GM04503 (cell line): ENCODE measurements at regions not wholly inside any gene's neighbourhood (a gene's known extent, or its start where the extent isn't known, plus 50 kb on each side); places are given as distances from the start of the nearest gene placed in this dataset.

Experiments
- DNase-seq: peaks from one replicate; pipeline ENCODE4 v3.0.0-alpha.2; 2012; ENCODE audit warnings: low read depth

DNA sequence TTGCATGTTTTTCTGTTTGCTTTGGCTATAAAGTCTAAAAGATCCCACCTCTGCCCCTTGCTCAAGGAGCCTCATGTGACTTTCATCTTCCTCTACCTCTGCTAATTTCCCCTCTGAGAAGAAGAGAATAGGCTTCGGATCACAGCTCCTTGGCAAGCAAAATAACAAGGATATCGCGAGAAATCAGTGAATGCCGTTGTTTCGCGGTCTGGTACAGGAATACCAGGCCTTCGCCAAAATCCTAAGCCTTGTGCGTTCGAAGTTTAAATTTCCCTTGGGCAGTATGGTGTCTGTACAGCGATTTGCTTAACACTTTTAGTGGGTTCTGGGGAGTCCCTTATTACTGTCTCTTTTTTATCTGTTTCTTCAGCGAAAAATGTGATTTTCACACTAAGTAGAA is 142.3 kb downstream of the IRF8 start:
- DNase-seq: no peak

DNA sequence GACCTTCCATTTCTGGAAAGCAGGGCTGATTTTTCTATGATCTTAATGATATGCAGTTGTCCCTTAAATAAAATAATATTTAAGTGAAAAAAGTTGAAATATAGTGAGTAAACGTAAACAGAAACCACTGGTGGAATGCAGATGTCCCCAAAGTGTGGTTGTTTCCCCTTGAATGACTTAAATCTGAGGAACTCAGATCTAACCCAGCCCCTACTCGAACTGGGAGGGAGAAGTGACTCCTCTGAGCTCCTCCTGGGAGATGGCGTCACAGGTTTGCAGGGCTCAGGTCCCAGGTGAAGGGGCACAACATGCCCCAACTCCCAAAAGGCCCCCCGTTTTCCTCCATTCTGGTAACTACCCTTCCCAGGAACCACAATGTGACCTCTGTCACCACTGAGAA is 142.8 kb downstream of the IRF8 start:
- DNase-seq: no peak

DNA sequence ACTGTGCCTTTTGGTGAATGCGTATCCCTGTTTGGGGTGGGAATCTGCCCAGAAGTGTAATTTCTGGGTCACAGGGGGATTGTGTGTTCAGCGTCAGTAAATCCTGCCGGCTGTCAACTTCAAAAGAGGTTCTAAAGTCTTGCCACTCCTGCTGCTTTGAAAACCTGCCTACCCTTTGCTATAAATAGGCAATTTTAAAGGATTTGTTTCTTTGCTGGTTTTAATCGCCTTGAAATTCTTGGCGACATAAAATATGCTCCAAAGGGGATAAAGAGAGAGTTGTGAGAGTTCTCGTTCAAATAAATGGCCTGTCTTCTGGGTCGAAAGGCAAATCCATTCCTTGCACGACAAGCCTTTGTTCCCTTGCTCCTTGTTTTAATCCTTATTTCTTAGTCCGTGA is 143.4 kb downstream of the IRF8 start:
- DNase-seq: no peak

DNA sequence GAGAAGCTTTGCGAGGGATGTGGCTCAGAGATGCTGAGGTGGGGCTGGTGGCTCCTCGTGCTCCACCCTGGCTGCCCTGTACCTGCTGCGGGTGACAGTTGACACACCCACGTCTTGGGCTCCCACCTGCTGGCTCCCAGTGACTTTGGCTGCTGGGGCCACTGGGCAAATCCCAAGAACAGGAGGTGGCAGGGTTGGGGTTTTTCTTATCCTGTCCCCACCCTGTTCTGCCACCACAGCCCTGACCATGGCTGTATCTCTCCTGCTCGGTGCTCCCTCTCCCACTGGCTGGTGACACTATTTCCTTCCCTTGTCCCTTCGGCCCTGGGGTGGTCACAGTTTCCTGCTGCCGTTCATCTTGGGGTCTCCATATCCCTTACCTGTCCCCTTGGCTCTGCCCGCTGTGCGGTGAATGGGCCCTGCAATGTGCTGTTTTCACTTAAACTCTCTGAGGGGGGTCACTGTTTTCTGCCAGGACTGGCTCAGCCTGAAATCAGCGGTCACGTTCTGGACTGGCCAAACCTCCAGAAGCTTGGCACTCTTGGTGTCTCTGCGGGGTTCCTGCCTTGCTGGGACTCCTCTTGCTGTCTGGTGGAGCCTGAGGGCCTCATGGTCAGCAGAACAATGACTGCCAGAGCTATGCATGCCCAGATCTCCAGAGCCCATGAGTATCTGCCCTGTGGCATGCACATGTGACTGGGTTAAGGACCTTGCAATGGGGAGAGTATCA is 144.2 kb downstream of the IRF8 start:
- no peak for DNase-seq

DNA sequence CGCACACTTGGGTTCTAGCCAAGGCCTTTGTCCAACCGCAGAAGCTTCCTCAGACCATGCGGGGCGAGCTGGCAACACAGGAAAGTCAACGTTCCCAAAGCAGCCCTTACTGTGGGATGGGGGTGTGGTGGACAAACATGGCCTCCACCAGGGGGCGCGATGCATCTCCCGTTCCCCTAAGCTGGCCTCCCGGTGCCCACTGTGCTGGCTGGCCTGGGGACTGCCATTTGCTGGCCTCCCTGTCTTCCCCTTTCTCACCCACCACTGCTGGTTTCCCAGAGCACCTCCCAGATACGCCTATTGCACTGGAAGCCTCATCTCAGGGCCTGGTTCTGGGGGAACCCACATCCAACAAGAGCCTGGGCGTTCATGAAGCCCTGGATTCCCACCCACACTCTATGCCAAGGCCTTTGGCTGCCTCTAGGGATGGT is 145.3 kb downstream of the IRF8 start:
- no peak for DNase-seq

DNA sequence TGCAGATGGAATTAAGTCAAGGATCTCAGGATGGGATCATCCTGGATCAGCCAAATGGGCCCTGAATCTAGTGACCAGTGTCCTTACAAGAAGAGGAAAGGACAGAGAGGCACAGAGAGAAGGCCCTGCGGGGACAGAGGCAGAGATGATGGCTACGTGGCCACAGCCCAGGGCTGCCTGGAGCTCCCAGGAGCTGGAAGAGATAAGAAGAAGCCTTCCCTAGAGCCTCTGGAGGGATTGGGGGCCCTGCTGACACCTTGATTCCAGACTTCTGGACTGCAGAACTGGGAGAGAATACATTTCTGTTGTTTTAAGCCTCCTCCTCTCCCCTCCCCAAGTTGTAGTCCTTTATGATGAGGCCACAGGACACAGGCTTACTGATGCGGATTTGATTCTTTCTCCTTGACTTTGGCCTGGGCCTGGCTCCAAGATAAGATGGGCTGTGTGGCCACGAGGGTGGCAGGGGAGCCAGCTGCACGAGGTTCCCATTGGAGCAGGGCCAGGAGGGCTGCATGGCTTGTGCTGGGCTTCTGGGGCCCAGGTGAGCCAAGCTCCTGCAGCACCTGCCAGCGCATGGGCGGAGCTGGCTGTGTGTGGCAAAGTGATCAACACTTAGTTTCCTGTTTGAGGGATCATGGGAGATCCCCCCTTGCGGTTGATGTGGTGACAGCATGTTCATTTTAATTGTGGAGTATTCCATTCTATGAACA is 146.1 kb downstream of the IRF8 start:
- DNase-seq: no peak

DNA sequence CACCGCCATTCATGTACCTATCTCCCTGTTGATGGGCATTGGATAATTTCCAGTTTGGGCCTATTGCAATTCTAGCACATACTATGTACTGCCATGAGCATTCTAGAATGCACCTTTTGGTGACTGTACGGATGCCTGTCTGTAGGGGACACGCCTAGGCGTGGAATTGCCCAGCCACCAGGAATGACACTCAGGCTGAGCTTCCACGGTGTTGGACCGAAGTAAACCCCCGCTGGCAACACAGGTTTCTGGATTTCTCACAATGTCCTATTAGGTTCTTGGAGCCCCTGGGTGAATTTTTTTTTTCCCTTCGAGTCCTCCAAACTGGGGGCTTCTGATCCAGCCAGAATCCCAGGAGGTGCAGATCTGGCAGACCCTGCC is 146.6 kb downstream of the IRF8 start:
- DNase-seq: no peak

DNA sequence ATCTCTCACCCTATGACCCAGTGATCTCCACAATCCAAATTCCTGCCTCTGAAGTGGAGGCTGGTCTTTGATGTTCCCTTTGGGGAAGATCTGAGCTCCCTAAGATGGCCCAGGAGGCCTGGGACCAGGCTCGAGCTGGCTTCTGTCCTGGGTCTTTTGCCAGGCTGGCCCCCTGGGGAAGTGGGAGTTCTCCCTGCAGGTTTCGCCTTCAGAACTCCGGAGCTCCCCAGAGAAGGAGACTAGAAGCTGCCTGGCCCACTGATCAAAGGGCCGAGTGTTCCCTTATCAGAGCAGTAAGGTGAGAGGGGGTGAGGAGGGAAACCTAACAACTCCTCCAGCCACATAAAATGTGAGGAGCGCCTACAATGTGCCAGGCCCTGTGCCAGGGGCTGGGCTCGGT is 147.1 kb downstream of the IRF8 start:
- DNase-seq: no peak

DNA sequence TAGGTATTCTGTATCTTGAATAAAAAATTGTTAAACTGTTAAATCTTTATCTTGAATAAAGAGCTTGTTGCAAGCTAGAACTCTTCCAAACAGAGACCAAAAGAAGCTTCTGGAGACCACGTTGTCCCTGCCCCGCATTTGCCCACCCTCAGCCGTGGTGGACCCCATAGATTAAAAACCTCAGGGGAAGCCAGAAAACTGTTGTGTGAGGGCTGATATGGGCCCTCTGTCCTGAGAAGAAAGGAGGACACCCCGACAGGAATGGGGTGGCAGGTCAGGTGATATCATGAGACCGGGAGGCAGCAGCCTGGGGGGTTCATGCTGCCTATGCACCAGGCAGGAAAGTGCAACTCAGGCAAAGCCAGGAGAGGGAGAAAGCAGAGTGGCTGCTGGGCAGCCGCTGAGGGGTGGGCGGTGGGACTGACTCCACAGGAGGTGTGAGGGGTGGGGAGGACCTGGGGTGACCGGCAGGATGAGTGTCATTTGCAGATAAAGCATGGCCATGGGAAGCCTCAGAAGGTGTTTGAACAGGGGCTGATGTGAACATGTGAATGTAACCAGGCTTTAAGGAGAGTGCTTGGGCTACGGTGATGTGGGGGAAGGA is 147.8 kb downstream of the IRF8 start:
- no peak for DNase-seq

DNA sequence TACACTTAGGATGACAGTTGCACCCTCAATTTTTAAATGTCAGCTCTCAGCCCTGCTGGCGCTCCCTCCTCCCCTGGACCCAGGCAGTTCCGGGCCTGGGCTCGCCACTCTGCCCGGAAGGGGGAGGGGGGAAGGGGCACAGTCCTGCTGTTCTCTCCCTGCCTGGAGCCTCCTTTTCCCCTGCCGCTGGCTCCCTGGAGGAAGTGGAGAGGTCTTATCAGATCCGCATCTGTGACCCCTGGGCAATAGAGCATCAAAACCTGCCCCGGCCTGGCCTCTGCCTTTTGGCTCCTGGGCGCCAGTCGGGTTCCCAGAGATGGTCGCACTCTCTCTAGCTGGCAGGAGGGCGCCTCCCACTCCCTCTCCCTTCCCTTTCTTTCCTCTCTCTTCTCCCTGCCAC is 149.3 kb downstream of the IRF8 start:
- no peak for DNase-seq

DNA sequence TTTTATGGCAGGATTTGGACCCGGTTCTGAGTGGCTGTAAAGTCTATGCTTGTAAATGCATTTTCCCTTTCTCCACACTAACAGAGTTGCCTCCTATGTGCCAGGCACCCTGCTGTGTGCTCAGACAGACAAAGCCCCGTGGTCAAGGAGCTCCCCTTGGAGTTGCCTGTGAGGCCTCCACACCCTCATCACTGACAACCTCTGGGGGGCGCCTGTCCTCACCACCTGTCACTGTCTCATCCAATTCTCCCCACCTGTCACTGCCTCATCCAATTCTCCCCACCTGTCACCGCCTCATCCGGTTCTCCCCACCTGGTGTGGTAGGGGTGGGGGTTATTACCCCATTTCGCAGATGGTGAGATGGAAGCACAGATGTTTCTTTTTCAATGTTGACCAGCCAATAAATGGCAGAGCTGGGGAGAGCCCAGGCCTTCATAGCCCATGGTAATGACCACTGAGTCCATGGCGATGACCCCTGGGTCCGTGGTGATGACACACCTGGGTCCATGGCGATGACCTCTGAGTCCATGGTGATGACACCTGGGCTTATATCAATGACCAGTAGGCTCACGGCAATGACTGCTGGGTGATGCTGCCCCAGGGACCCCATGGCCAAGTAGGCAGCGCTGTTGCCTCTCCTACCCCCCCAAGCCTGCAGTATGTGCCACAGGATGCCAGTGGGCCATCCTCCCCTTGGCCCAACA is 150.1 kb downstream of the IRF8 start:
- no peak for DNase-seq

DNA sequence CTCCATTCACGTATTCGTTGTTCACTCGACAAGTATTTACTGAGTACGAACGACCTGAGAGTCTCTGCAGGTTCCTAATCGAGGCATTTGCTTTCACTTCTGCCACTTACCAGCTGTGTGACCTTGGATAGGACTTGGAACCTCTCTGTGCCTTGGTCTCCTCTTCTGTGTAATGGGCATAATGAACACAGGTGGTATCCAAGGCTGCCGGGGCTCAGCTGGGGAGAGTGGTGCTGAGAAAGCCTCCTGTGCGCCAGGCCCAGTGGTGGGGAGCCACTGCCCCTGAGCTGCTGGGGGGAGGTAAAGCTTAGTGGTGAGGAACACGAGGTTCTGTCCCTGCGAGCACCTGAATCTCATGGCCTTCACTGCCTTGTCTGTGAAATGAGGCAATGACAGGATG is 150.7 kb downstream of the IRF8 start:
- no peak for DNase-seq

DNA sequence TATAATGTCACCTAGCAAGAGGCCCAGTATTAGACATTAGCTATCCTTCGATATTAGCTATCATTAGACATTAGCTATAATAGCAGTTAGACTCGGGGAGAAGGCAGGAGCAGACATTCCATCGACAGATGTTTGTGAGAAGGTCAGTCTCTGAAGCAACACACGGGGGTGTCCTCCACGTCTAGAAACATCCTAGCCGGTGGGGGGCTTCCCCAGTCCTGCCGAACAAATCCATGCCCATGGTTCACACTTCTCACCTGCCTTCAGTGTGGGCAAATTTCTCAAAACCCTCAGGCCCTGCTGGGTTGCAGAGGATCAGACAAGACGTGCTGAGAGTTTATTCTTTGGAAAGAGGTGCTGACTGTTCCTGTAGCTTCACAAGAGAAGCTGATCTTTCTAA is 151.1 kb downstream of the IRF8 start:
- no peak for DNase-seq

DNA sequence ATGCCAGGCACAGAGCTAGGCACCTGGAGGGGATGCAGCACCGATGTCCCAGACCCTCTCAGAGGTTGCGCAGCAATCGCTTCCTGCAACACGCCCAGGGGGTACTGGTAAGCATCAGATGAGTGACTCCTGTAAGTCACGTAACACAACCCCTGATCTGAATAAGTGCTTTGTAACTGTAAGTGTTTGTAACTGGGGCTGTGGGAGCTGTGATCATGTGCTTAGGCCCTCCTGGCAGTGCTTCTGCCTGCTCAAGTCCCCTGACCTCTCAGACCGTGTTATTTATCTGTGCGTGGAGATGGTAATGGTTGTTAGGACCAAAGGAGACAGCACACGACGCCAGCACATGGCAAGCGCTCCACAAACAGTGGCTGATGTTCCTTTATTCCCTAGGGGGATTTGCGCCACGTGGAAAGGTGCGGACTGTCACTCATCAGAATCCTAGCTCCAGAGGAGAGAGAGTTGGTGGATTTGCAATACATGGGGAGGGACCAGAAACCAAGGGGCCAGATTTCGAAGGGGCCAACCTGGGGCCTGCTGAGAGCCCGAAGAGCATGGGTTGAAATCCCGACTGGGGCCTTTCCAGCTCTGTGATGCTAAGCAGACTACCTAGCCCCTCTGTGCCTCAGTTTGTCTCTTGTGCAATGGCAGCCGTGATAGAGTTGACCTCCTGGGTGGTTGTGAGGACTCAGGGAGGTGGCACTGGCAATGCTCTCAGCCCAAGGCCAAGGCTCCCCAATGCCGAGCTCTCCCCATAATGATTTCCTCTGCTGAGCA is 151.8 kb downstream of the IRF8 start:
- no peak for DNase-seq

DNA sequence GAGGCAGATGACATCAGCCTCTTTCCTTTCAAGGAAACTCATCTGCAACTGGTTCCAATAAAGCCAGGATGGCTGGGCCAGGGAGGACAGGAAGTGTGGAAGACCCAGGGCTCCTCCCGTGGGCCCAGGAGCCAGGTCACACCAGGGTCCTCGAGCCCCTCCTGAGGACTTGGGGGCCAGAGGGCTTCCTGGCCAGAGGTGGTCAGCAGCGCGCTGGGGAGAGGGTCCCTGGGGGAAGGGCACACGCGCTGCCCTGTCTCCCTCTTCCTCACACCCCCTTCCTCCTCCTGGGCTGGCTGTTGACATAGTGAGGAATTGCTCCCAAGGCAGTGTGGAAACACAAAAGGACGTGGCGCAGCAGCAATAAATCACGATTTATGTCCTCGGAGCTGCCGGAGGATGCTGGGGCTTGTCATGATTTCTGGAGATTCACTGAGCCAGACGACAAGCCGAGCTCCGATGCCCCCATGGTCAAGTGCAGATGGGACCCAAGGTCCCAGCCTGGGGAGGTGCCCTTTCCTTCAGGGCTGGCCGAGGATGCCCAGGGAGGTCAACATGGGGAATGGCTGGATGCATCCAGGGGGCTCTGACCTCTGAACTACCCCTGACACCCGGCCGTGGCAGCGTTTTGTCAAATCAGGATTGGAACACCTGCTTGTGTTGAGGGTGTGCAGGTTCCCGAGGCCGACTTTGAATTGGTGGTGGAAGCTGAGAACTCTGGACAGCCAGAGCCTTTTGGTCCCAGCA is 152.6 kb downstream of the IRF8 start:
- no peak for DNase-seq

DNA sequence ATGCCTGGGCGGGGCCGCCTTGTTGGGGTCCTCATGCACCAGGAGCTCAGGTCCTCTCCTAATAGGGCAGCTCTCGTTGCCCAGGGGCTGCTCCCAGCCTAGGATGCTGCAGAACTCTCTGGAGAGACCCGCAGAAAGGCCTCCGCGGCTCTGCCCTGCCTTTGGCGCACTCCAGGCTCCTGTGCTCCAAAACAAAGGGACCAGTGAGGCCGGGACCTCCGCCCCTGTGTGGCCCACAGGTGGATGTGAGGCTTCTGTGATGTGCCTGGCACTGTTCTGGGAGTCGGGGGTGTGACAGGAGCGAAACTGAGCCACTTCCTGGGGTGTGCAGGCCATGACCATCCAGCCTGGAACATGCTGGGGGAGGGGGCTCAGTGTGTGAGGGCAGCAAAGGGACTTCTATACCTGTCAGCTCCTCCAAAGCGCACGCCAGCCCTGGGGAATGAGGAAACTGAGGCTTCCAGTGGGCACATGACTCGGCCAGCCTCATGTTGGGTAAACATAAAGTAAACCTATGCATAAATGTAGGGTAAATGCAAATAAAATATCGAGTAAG is 153.2 kb downstream of the IRF8 start:
- no peak for DNase-seq

DNA sequence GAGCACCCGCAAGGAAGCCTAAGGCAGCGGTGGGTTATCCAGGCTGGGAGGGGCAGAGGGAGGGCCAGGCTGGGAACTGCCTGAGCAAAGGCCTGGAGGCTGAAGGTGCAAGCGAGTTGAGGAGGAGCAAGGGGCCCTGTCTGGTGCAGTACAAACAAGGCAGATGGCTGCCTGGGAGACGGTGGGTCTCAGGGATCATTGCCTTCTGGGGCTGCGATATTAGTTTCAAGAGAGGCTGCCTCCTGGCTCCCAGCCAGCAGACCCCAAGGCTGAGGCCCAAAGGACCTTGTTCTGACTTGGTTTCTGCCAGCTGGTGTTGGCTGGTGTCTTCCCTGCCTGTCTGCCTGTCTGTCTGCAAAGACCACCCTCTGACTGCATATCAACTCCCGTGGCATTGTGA is 154.0 kb downstream of the IRF8 start:
- DNase-seq: no peak

DNA sequence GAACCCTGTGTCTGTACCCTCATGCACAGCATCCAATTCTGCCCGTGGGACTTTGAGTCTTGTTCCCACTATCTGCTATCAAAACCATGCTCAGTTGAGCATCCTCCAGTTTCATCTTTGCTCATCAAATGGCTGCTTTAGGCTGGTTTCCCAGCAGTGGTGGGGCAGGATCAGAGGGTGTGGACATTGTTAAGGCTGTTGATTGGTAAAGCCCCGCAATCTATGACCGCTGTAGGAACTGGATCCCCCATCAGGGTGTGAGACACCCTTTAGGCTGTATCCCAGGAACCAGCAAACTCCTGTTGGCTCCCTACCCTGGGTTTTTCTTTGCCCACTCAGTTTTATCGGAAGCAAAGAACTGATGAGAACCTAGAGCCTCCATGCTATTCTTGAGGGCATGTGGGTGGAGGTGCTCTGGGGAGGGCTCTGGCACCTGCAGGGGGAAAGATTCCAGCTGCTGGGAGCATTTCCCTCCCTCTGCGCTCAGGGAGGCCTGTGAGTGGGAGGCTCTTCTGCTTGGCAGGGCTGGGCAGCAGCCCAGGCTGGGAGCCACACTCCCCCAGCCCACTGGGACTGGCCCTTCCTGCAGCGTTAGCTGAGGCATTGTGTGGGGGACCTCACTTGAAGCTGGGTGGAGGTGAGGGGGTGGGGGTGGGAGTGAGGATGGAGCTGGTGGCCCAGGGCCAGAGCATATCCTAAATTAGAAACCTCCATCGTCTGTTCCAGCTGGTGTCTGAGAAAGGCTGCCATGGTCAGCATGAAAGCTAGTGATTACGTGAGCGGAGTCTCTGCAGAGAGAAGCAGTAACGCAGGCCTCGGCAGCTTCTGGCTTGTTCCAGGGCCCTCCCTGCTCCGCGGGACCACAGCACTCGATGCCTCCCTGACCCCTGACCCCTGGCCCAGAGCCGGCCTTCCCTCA is 160.6 kb downstream of the IRF8 start:
- no peak for DNase-seq

DNA sequence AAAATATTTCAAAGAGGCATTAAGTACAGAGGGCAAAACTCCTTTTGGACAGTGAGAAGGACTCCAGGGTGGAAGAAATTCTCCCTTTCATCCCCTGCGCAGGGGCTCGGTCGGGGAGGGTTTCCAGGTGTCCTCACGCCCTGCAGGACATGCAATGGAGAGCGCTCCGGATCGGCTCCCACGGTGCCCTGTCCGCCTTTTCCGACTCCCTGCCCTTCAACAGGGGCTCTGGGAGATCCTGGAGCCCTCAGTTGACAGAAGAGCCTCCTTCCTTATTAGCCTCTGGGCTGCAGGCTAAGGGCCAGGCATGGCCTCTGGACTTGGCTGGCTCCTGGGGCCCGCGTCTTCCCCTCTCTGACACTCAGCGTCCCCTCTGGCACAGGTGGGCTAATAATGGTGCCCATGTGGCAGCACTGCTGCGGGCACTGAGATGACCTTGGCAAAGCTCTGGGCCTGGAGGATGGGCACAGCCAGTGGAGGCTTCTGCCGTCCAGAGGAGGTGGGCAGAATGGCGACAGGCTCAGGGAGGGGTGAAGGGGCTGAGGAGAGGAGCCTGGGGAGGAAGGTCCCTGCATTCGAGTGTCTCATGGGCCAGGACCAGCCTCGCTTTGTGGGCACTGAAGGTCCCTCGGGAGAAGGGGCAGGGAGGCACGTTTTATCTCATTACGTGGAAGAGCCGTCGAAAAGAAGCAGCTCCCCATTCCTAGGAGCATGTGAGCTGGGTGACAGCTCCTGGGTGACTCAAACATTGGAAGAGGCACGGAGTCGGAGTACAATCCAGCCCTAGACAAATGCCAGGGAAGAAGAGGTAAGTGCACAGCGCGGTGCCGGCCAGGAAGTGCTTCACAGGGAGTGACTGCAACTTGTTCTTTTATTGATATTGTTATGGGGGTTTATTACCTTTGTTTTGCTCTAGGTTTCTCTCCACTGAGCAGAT is 161.7 kb downstream of the IRF8 start:
- DNase-seq: no peak
